Ovary (tissue), 3 donors: ENCODE measurements at regions not wholly inside any gene's neighbourhood (a gene's known extent, or its start where the extent isn't known, plus 50 kb on each side); places are given as distances from the start of the nearest gene placed in this dataset.

ENCODE experiments used
- CTCF ChIP-seq, 3 donors: fragments of 450-650 bp in 2 of 3; fragments of 200-600 bp in 1 of 3; IDR thresholded peaks; one replicate each; pipeline versions ENCODE4 v1.5.1 to v1.8.0; 2016 to 2022; ENCODE audit warnings: antibody characterized with exemption in 3 of 3, mild to moderate bottlenecking in 1 of 3
- POLR2A ChIP-seq: fragments of 450-650 bp; IDR thresholded peaks from one replicate; pipeline ENCODE4 v1.6.1; 2017; ENCODE audit warnings: antibody characterized with exemption, mild to moderate bottlenecking, moderate library complexity
- donor health status: DM: no; HTN: no; CAD: no.

- TF ChIP-seq CTCF (IDR thresholded peaks at IDR 0.05) (no peak), POLR2A (no peak)
These were observed 75.9 kb upstream of the ADAMTS19 start for GRCh38 chr5:129384193-129384592.
